NT2/D1 (cell line): ENCODE measurements at regions not wholly inside any gene's neighbourhood (a gene's known extent, or its start where the extent isn't known, plus 50 kb on each side); places are given as distances from the start of the nearest gene placed in this dataset.

Experiments used
- YY1 ChIP-seq: IDR thresholded peaks from 2 replicates; pipeline ENCODE4 v1.6.1; 2011; ENCODE audit not compliant: insufficient read length, insufficient read depth
- ZNF274 ChIP-seq: IDR thresholded peaks from 2 replicates; pipeline ENCODE4 v1.6.1; 2011; ENCODE audit warnings: mild to moderate bottlenecking, low read depth, low read length

- TF ChIP-seq ZNF274 (no peak), YY1 (no peak)
Observed at GRCh38 chr9:16025627-16026026, 472.8 kb downstream of the CCDC171 start.
